ENCODE measurements at regions not wholly inside any gene's neighbourhood (a gene's known extent, or its start where the extent isn't known, plus 50 kb on each side); places are given as distances from the start of the nearest gene placed in this dataset.

GRCh38 chr3:5560199-5560598 is 372.7 kb downstream of the EDEM1 start:
- no peak overlapping the region for H3K4me3 ChIP-seq (ENCODE audit: low read depth, low read length)
- TF ChIP-seq CTCF (IDR thresholded peaks at IDR 0.05; ENCODE audit: control insufficient read depth, extremely low read depth, insufficient read depth) = no peak
- no peak for DNase-seq (ENCODE audit: low read depth)

- no peak overlapping the region for H3K4me3 ChIP-seq (ENCODE audit: low read depth, low read length)
- no peak for DNase-seq (ENCODE audit: low read depth)
- no peak for TF ChIP-seq CTCF (IDR thresholded peaks at IDR 0.05; ENCODE audit: control insufficient read depth, extremely low read depth, insufficient read depth)
Measured at GRCh38 chr3:5563537-5564277, 376.2 kb downstream of the EDEM1 start.

DNA sequence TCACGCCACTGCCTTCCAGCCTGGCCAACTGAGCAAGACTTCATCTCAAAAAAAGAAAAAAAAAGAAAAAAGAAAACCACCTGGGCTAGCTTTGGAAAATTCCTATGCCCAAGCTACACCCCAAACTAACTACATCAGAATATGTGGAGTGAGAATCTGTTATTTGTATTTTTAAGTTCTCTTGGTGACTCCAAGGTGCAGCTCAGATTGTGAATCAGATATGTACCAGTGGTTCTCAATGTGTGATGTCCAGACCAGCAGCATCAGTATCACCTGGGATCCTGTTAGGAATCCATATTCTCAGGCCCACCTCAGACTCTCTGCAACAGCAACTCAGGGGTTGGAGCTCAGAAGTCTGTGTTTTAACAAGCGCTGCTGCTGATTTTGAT is 376.8 kb downstream of the EDEM1 start:
- no peak for TF ChIP-seq CTCF (IDR thresholded peaks at IDR 0.05; ENCODE audit: control insufficient read depth, extremely low read depth, insufficient read depth)
- no peak overlapping the region for H3K4me3 ChIP-seq (ENCODE audit: low read depth, low read length)
- no peak for DNase-seq (ENCODE audit: low read depth)

GRCh38 chr3:5565026-5565425 is 377.5 kb downstream of the EDEM1 start:
- no peak overlapping the region for H3K4me3 ChIP-seq (ENCODE audit: low read depth, low read length)
- TF ChIP-seq CTCF (IDR thresholded peaks at IDR 0.05; ENCODE audit: control insufficient read depth, extremely low read depth, insufficient read depth) = no peak
- DNase-seq (ENCODE audit: low read depth) = no peak

DNA sequence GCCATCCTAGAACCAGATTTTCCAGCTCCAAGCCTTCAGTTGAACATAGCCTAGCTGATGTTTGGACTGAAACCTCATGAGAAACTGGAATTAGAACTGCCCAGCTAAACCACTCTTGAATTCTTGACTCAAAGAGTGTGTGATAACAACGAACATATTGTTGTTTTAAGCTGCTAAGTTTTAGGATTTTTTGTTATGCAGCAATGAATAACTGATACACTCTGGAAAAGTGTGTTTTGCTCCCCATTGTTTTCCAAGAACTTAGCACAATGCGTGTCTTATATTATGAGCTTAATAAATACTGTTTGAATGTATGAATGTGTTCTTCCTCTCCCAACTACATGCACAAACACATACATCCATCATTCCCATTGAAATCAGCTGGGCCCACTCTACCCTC is 379.6 kb downstream of the EDEM1 start:
- H3K4me3 ChIP-seq (ENCODE audit: low read depth, low read length) = no peak overlapping the region
- no peak for DNase-seq (ENCODE audit: low read depth)
- no peak for TF ChIP-seq CTCF (IDR thresholded peaks at IDR 0.05; ENCODE audit: control insufficient read depth, extremely low read depth, insufficient read depth)

GRCh38 chr3:5568451-5568850 is 380.9 kb downstream of the EDEM1 start:
- peak; percentile 26 for DNase-seq (ENCODE audit: low read depth)
- H3K4me3 ChIP-seq (ENCODE audit: low read depth, low read length) = no peak overlapping the region
- TF ChIP-seq CTCF (IDR thresholded peaks at IDR 0.05; ENCODE audit: control insufficient read depth, extremely low read depth, insufficient read depth) = peak; percentile 74

GRCh38 chr3:5569152-5569551 is 381.6 kb downstream of the EDEM1 start:
- DNase-seq (ENCODE audit: low read depth) = no peak
- no peak for TF ChIP-seq CTCF (IDR thresholded peaks at IDR 0.05; ENCODE audit: control insufficient read depth, extremely low read depth, insufficient read depth)
- H3K4me3 ChIP-seq (ENCODE audit: low read depth, low read length) = no peak overlapping the region
